HEK293 (cell line): ENCODE measurements at regions not wholly inside any gene's neighbourhood (a gene's known extent, or its start where the extent isn't known, plus 50 kb on each side); places are given as distances from the start of the nearest gene placed in this dataset.

Source experiments
- ZNF654 ChIP-seq: fragments of 450-650 bp; formaldehyde crosslinking; IDR thresholded peaks from 2 replicates; pipeline ENCODE4 v1.5.1; 2016; ENCODE audit warnings: low read depth, missing biosample characterization, missing genetic modification characterization
- TF ChIP-seq, protein P1 (sequence below): fragments of 450-650 bp; formaldehyde crosslinking; IDR thresholded peaks from 2 replicates; pipeline ENCODE4 v1.5.1; 2016; ENCODE audit warnings: missing biosample characterization, missing genetic modification characterization
- TF ChIP-seq, protein P2 (sequence below): fragments of 450-650 bp; formaldehyde crosslinking; IDR thresholded peaks from 2 replicates; pipeline ENCODE4 v1.5.1; 2016; ENCODE audit warnings: missing biosample characterization, missing genetic modification characterization

GRCh38 chr5:54601411-54602230, 84.1 kb downstream of the SNX18 start:
- no peak for TF ChIP-seq ZNF654 (tag by site-specific recombination)
- TF ChIP-seq, protein P1, sequence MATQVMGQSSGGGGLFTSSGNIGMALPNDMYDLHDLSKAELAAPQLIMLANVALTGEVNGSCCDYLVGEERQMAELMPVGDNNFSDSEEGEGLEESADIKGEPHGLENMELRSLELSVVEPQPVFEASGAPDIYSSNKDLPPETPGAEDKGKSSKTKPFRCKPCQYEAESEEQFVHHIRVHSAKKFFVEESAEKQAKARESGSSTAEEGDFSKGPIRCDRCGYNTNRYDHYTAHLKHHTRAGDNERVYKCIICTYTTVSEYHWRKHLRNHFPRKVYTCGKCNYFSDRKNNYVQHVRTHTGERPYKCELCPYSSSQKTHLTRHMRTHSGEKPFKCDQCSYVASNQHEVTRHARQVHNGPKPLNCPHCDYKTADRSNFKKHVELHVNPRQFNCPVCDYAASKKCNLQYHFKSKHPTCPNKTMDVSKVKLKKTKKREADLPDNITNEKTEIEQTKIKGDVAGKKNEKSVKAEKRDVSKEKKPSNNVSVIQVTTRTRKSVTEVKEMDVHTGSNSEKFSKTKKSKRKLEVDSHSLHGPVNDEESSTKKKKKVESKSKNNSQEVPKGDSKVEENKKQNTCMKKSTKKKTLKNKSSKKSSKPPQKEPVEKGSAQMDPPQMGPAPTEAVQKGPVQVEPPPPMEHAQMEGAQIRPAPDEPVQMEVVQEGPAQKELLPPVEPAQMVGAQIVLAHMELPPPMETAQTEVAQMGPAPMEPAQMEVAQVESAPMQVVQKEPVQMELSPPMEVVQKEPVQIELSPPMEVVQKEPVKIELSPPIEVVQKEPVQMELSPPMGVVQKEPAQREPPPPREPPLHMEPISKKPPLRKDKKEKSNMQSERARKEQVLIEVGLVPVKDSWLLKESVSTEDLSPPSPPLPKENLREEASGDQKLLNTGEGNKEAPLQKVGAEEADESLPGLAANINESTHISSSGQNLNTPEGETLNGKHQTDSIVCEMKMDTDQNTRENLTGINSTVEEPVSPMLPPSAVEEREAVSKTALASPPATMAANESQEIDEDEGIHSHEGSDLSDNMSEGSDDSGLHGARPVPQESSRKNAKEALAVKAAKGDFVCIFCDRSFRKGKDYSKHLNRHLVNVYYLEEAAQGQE: no peak
- TF ChIP-seq, protein P2, sequence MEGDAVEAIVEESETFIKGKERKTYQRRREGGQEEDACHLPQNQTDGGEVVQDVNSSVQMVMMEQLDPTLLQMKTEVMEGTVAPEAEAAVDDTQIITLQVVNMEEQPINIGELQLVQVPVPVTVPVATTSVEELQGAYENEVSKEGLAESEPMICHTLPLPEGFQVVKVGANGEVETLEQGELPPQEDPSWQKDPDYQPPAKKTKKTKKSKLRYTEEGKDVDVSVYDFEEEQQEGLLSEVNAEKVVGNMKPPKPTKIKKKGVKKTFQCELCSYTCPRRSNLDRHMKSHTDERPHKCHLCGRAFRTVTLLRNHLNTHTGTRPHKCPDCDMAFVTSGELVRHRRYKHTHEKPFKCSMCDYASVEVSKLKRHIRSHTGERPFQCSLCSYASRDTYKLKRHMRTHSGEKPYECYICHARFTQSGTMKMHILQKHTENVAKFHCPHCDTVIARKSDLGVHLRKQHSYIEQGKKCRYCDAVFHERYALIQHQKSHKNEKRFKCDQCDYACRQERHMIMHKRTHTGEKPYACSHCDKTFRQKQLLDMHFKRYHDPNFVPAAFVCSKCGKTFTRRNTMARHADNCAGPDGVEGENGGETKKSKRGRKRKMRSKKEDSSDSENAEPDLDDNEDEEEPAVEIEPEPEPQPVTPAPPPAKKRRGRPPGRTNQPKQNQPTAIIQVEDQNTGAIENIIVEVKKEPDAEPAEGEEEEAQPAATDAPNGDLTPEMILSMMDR (tag by site-specific recombination): no peak
